ENCODE measurements at regions not wholly inside any gene's neighbourhood (a gene's known extent, or its start where the extent isn't known, plus 50 kb on each side); places are given as distances from the start of the nearest gene placed in this dataset.

DNA sequence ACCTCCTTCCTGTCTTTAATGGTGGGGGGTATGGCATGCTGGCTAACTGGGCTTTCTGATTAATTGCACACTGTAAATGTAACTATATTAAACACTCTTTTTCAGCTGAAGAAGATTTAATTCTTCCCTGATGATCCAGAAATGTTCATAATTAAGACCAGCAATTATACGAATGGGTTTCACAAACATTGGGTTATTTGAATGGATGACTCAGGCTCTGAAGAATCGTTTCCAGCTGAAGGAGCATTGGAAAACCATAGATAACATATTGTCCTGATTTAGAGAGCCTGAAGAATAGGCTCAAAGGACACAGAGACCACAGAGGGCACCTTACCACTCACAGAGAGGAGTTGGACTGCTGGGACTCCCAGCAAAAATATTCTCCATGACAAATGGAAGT lies 130.7 kb upstream of the SSTR4 start:
- DNase-seq (ENCODE audit: low read depth, low spot score): no peak
- H3K27ac ChIP-seq: no peak overlapping the region

DNA sequence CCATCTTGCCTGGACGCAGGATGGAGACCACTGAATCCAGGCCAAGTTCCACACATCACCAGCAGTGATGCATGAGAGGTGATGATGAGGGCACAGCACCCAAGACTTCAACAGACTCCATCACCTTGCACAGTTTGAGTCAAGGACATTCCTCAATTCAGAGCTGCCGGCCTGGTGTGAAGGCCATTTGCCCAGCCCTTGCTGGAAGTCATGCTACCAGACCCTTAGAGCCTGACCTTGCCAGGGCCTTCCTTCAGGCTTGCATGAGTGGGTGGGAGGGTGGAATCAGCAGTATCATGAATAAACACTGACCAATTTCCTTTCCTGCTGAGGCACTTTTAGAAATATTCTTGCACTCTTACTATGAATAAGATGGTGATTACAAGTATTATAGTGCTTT lies 130.2 kb upstream of the SSTR4 start:
- H3K27ac ChIP-seq: no peak overlapping the region
- no peak for DNase-seq (ENCODE audit: low read depth, low spot score)

DNA sequence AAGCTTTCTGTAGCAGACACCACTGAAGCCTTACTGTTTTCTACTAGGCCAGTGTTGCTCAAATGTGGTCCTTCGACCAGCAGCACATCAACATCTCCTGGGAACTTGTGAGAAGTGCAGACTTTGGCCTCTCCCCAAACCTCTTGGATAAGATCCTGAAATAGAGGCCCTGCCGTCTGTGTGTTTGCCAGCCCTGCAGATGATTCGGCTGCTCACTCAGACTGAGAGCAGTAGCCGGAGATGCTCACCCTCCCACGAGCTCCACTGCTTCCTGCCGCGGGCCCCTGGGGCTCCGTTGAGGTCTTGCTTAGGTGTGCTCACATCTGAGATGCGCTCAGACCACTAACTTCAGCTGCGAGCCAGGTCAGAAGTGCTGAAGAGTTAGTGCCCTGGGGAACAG lies 129.5 kb upstream of the SSTR4 start:
- no peak overlapping the region for H3K27ac ChIP-seq
- no peak for DNase-seq (ENCODE audit: low read depth, low spot score)

GRCh38 chr20:22908437-22908836 lies 126.7 kb upstream of the SSTR4 start:
- H3K27ac ChIP-seq: no peak overlapping the region
- DNase-seq (ENCODE audit: low read depth, low spot score): no peak

DNA sequence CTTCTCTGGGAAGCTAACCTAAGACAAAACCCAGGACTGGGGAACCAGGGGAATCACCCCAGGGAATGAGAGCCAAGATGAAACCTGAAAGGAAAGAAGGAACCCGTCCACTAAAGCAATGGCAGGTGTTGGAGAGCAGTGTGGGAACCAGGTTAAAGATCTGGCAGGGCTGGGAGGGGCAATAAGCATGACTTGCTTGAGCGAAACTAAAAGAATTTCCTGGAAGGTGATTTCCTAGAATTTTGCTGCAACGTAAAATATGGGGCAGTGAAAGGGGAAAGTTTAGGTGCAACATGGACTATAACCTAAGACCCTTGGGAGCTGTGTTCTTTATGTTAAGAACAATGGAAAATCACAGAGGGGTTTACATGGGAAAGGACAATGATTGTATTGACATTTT lies 126.2 kb upstream of the SSTR4 start:
- no peak for DNase-seq (ENCODE audit: low read depth, low spot score)
- H3K27ac ChIP-seq: no peak overlapping the region

GRCh38 chr20:22909436-22909835 lies 125.7 kb upstream of the SSTR4 start:
- H3K27ac ChIP-seq: no peak overlapping the region
- no peak for DNase-seq (ENCODE audit: low read depth, low spot score)

DNA sequence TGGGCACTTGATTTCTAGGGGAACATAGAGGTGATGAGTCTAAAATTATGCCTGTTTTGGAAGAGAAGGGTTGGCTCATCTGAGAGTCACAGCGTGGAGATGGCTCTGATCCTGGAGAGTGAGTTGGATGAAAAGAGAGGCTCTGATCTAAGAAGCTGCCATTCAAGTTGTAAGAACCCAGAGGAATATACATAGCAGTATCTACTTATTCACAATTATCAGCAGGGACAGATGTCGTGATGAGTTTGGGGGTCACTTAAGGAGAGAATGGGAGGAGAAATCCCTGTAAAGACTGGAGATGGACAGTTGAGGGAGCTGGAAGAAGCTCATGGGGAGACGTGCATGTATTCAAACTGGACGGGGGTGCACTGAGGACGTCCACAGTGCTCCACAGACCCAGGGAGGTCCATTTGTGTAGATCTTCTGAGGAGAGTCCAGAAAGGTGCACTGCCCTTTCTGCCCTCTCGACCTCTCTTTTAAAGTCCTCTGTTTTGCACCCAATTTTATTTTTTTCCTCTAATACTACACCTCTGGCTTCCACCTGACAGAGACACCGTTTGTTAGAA lies 124.7 kb upstream of the SSTR4 start:
- H3K27ac ChIP-seq: no peak overlapping the region
- DNase-seq (ENCODE audit: low read depth, low spot score): no peak

DNA sequence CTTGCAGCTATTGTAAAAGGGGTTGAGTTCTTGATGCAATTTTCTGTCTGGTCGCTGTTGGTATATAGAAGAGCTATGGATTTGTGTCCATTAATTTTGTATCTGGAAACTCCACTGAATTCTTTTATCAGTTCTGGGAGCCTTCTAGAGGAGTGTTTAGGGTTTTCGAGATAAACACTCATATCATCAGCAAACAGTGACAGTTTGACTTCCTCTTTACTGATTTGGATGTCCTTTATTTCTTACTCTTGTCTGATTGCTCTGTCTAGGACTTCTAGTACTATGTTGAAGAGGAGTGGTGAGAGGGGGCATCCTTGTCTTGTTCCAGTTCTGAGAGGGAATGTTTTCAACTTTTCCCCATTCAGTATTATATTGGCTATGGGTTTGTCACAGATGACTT lies 120.8 kb upstream of the SSTR4 start:
- H3K27ac ChIP-seq: no peak overlapping the region
- DNase-seq (ENCODE audit: low read depth, low spot score): no peak

DNA sequence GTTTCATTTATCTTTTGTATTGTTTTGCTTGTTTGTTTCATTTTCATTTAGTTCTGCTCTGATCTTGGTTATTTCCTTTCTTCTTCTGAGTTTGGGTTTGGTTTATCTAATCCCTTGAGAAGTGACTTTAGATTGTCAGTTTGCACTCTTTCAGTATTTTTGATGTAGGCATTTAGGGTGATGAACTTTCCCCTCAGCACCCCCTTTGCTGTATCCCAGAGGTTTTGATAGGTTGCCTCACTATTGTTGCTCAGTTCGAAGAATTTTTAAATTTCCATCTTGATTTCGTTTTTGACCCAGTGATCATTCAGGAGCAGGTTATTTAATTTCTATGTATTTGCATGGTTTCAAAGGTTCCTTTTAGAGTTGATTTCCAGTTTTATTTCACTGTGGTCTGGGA lies 119.6 kb upstream of the SSTR4 start:
- DNase-seq (ENCODE audit: low read depth, low spot score): no peak
- H3K27ac ChIP-seq: no peak overlapping the region

DNA sequence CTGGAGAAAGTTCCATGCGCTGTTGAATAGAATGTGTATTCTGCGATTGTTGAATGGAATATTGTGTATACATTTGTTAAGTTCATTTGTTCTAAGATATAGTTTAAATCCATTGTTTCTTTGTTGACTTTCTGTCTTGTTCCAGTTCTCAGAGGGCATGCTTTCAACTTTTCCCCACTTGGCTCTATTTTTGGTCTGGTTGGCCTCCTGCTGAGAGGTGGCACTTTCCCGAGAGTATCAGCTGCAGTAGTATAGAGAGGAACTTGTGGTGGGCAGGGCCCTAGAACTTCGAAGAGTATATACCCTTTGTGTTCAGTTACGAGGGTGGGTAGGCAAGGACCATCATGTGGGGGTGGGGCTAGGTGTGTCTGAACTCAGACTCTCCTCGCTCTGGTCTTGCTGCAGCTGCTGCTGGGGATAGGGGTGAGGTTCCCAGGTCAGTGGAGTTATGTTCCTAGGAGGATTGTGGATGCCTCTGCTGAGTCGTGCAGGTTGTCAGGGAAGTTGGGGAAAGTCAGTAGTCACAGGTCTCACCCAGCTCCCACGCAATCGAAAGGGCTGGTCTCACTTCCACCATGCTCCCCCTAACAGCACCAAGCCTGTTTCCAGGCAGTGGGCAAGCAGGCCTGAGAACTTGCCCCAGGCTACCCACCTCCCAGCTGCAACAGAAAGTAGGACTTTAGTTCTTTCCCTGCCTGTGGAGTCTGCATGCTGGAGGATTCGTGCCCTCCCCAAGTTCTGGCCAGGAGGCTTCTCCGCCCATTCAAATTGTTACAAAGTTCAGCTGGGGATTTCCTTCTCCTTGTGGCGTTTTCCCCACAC lies 118.9 kb upstream of the SSTR4 start:
- no peak for DNase-seq (ENCODE audit: low read depth, low spot score)
- no peak overlapping the region for H3K27ac ChIP-seq

DNA sequence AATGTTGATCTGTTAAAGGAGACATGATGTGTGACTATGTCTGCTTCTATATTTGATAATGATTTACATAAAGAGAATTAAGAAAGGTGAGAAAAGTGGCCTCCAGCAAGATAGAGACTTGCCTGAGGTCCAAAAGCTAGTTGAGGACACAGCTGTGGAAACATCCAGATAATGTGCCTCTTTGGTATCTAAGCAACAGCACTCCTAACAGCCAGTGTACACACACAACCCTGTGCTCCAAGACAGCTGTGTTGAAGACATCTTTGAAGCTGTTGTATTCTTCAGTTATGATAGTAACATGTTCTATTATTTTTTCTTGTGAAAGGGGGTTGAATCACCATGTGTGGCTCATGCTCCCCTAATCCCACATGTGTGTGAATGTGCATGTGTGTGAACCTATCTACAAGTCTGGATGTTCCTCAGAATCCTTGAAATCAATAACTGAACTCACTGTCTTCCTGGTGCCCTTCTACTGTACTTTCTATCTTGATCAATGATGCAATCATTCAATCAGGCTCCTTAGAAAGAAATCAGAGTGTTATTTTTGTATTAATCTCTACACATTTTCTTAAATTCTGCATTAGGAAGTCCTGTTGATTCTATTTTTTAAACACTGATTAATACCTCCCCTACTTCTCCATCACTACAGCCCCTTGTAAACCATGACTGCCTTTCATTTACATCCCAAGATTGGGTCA lies 116.7 kb upstream of the SSTR4 start:
- no peak for DNase-seq (ENCODE audit: low read depth, low spot score)
- no peak overlapping the region for H3K27ac ChIP-seq

DNA sequence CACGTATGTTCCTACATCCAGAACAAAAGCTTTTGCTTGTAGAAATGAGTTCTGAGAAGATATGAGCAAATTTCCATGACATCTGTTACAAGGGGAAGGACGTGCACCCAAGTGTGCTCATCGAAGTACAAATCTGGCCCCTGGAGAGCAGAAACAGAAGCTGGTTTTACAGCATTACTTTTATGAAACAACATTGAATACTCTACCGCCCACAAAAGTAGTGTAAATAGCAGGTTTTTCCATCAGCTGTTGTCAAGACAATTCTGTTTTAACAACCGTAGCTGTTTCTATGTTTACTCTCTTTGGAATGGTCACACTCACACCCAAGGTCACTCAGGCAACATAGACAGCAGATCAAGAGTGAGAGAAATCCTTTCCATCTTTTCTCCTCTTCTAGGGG lies 114.2 kb upstream of the SSTR4 start:
- no peak overlapping the region for H3K27ac ChIP-seq
- no peak for DNase-seq (ENCODE audit: low read depth, low spot score)

- no peak overlapping the region for H3K27ac ChIP-seq
Measured at GRCh38 chr20:22921595-22922421, 113.3 kb upstream of the SSTR4 start.

GRCh38 chr20:22922987-22923386 lies 112.1 kb upstream of the SSTR4 start:
- no peak overlapping the region for H3K27ac ChIP-seq

More at GRCh38 chr20:22921595-22922421, 113.3 kb upstream of the SSTR4 start:
- no peak for DNase-seq (ENCODE audit: low read depth, low spot score)

GRCh38 chr20:22924046-22924737 lies 110.9 kb upstream of the SSTR4 start:
- DNase-seq (ENCODE audit: low read depth, low spot score): no peak
- no peak overlapping the region for H3K27ac ChIP-seq

More at GRCh38 chr20:22922987-22923386, 112.1 kb upstream of the SSTR4 start:
- no peak for DNase-seq (ENCODE audit: low read depth, low spot score)

DNA sequence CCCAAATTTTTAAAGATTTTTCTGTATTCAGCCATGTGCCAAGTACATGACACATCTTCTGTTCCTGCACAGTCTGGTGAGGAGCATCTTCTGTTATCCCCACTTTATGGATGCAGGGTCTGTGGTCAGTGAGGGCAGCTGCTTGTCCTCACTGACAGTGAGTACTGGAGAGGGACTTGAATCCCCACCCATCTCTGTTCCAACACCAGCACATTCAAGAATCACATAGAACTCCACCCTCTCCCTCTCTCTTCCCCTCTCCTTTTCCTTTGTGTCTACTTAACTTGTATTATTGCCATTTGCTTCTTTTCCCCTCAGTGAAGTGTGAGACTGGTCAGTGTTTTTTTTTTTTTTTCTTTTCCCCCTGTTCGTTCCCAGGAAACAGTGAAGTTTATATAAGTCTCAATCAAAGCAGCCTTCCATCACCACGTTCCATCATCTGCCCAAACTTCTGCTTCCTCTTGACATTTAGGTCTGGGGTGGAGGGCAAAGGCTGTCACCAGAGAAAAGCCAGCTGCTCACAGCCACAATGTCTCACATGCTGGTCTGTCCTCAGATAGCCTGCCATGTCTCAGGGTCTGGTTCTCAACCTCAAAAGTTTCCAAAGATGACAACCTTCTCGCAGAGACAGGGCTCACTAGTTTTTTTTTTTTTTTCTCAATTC lies 110.0 kb upstream of the SSTR4 start:
- no peak overlapping the region for H3K27ac ChIP-seq
- DNase-seq (ENCODE audit: low read depth, low spot score): no peak

- DNase-seq (ENCODE audit: low read depth, low spot score): no peak
- no peak overlapping the region for H3K27ac ChIP-seq
Measured at GRCh38 chr20:22925613-22925983, 109.5 kb upstream of the SSTR4 start.

- H3K27ac ChIP-seq: no peak overlapping the region
Measured at GRCh38 chr20:22927537-22927936, 107.6 kb upstream of the SSTR4 start.

GRCh38 chr20:22928679-22929078 lies 106.4 kb upstream of the SSTR4 start:
- no peak overlapping the region for H3K27ac ChIP-seq
- DNase-seq (ENCODE audit: low read depth, low spot score): no peak

More at GRCh38 chr20:22927537-22927936, 107.6 kb upstream of the SSTR4 start:
- no peak for DNase-seq (ENCODE audit: low read depth, low spot score)

All from epithelial cell of prostate (primary cell).